IMR-90 (cell line): ENCODE measurements at regions not wholly inside any gene's neighbourhood (a gene's known extent, or its start where the extent isn't known, plus 50 kb on each side); places are given as distances from the start of the nearest gene placed in this dataset.
A peak's percentile ranks its signal among the peaks of the same experiment; 100 is the strongest.

Experiments
- ATAC-seq: fragments of 200-7000 bp; cut with Tn5 transposase; 2 replicates; pipeline ENCODE4 v1.9.1; 2020; ENCODE audit warnings: low read depth, mild to moderate bottlenecking, moderate library complexity
- BruUV-seq: library from RNA; stranded (reverse); fragments of 400-500 nt; replicated peaks from 2 replicates; lab custom pipeline; 2021; lab: Mats Ljungman, UMichigan
- CTCF ChIA-PET: fragments of 300-600 bp; formaldehyde crosslinking; extraction: SDS; loops from one replicate; lab custom pipeline; 2021; ENCODE audit warnings: antibody characterized with exemption; lab: Yijun Ruan, JAX
- POLR2A ChIA-PET: fragments of 300-600 bp; sonication (Branson Sonifier 250); formaldehyde crosslinking; loops from one replicate; lab custom pipeline; 2022; ENCODE audit warnings: antibody characterized with exemption; ENCODE audit not compliant: unreplicated experiment; lab: Charles Lee
- DNase-seq: peaks from one replicate; pipeline ENCODE4 v3.0.0; 2013
- H2AFZ ChIP-seq: replicated peaks from 2 replicates; pipeline ENCODE3; 2013; ENCODE audit warnings: low read length, mild to moderate bottlenecking; ENCODE audit not compliant: poor library complexity
- H2AK5ac ChIP-seq: 2 replicates; pipeline ENCODE4 v1.6.1; 2013; ENCODE audit warnings: low read depth, low read length, inconsistent platforms
- H2AK9ac ChIP-seq: replicated peaks from 2 replicates; pipeline ENCODE3; 2013; ENCODE audit warnings: mild to moderate bottlenecking, low read depth, low read length, moderate library complexity; ENCODE audit not compliant: poor library complexity
- H2BK120ac ChIP-seq: 2 replicates; pipeline ENCODE4 v1.6.1; 2013; ENCODE audit warnings: low read depth, low read length, inconsistent platforms
- H2BK15ac ChIP-seq: 3 replicates; pipeline ENCODE4 v1.6.1; 2013; ENCODE audit warnings: low read depth, low read length, inconsistent platforms
- H2BK20ac ChIP-seq: 2 replicates; pipeline ENCODE4 v1.6.1; 2013; ENCODE audit warnings: low read depth, mild to moderate bottlenecking, inconsistent platforms, low read length, moderate library complexity
- H2BK5ac ChIP-seq: 2 replicates; pipeline ENCODE4 v1.6.1; 2013; ENCODE audit warnings: mild to moderate bottlenecking, low read depth, low read length, inconsistent platforms; ENCODE audit not compliant: poor library complexity, severe bottlenecking
- H3K14ac ChIP-seq: replicated peaks from 2 replicates; pipeline ENCODE4 v1.6.1; 2013; ENCODE audit warnings: low read depth, low read length, inconsistent platforms
- H3K18ac ChIP-seq: 2 replicates; pipeline ENCODE4 v1.6.1; 2013; ENCODE audit warnings: low read depth, low read length, control low read depth
- H3K23ac ChIP-seq: 2 replicates; pipeline ENCODE4 v1.6.1; 2013; ENCODE audit warnings: low read depth, low read length, inconsistent platforms
- H3K27ac ChIP-seq: 2 replicates; pipeline ENCODE4 v1.5.1; 2013; ENCODE audit warnings: mild to moderate bottlenecking, control low read depth, low read length; ENCODE audit not compliant: insufficient read depth
- H3K27me3 ChIP-seq: 2 replicates; pipeline ENCODE4 v1.6.1; 2013; ENCODE audit warnings: low read length; ENCODE audit not compliant: control insufficient read depth, insufficient read depth
- H3K36me3 ChIP-seq: 2 replicates; pipeline ENCODE4 v1.6.1; 2013; ENCODE audit warnings: low read length, mixed read lengths; ENCODE audit not compliant: control insufficient read depth, insufficient read depth
- H3K4ac ChIP-seq: 2 replicates; pipeline ENCODE4 v1.6.1; 2013; ENCODE audit warnings: low read depth, low read length, inconsistent platforms
- H3K4me1 ChIP-seq: 2 replicates; pipeline ENCODE4 v1.6.1; 2013; ENCODE audit warnings: low read length, mixed read lengths; ENCODE audit not compliant: control insufficient read depth, insufficient read depth
- H3K4me2 ChIP-seq: 2 replicates; pipeline ENCODE4 v1.6.1; 2013; ENCODE audit warnings: low read depth, mild to moderate bottlenecking, control low read depth, low read length, moderate library complexity
- H3K4me3 ChIP-seq: 2 replicates; pipeline ENCODE4 v1.5.1; 2013; ENCODE audit warnings: low read depth, mild to moderate bottlenecking, control low read depth, low read length, moderate library complexity; ENCODE audit not compliant: insufficient read depth
- H3K56ac ChIP-seq: 2 replicates; pipeline ENCODE4 v1.6.1; 2013; ENCODE audit warnings: low read length, inconsistent platforms; ENCODE audit not compliant: insufficient read depth; ENCODE audit errors: extremely low read depth
- H3K79me1 ChIP-seq, 2 experiments: 2 replicates each; pipeline ENCODE4 v1.6.1; 2013; ENCODE audit warnings: low read length in 2 of 2, inconsistent platforms in 1 of 2, low read depth in 1 of 2
- H3K9ac ChIP-seq: 2 replicates; pipeline ENCODE4 v1.6.1; 2013; ENCODE audit warnings: low read depth, low read length, control low read depth
- H3K9me1 ChIP-seq: 2 replicates; pipeline ENCODE4 v1.6.1; 2013; ENCODE audit warnings: low read length, inconsistent platforms; ENCODE audit not compliant: insufficient read depth
- H3K9me3 ChIP-seq: 2 replicates; pipeline ENCODE4 v1.6.1; 2013; ENCODE audit warnings: low read length; ENCODE audit not compliant: control insufficient read depth, insufficient read depth
- H4K20me1 ChIP-seq: 2 replicates; pipeline ENCODE4 v1.6.1; 2013; ENCODE audit warnings: low read length, inconsistent platforms; ENCODE audit not compliant: insufficient read depth
- H4K5ac ChIP-seq: 2 replicates; pipeline ENCODE4 v1.6.1; 2013; ENCODE audit warnings: mild to moderate bottlenecking, low read depth, low read length, control low read depth
- H4K8ac ChIP-seq, 2 experiments: 2 replicates each; pipeline ENCODE4 v1.6.1; 2013; ENCODE audit warnings: low read depth in 2 of 2, low read length in 2 of 2, control low read depth in 1 of 2, inconsistent platforms in 1 of 2
- H4K91ac ChIP-seq: 2 replicates; pipeline ENCODE4 v1.6.1; 2013; ENCODE audit warnings: low read depth, low read length, inconsistent platforms; ENCODE audit not compliant: insufficient read depth
- SMC3 ChIP-seq: fragments of 150-350 bp; IDR thresholded peaks from 2 replicates; pipeline ENCODE4 v1.6.1; 2016; ENCODE audit warnings: low read depth, mild to moderate bottlenecking, antibody characterized with exemption, low read length, moderate library complexity
- WGBS, 2 experiments: methylation state at CpG; one replicate each; pipeline versions ENCODE4 v1.1.5 to v1.1.7; 2013; ENCODE audit warnings: missing lambda C conversion rate in 2 of 2; ENCODE audit not compliant: insufficient read length in 1 of 2; ENCODE audit errors: extremely low coverage in 2 of 2; 5-methylcytosine and 5-hydroxymethylcytosine counted together
- dilution Hi-C: fragments of 300-500 bp; cut with HindIII; formaldehyde crosslinking; loops from one replicate; pipeline ENCODE4 v1.14.3; 2018; ENCODE audit warnings: low sequenced_read_pairs; ENCODE audit not compliant: unreplicated experiment
- in situ Hi-C: fragments of 300-500 bp; cut with MboI; formaldehyde crosslinking; loops from 3 replicates; pipeline ENCODE4 v1.14.3; 2019; ENCODE audit warnings: low sequenced_read_pairs, inconsistent platforms, mixed read lengths
- intact Hi-C: fragments of 100-400 bp; cut with micrococcal nuclease; formaldehyde crosslinking; loops from 2 replicates; pipeline ENCODE4 v1.10.0; 2022

DNA sequence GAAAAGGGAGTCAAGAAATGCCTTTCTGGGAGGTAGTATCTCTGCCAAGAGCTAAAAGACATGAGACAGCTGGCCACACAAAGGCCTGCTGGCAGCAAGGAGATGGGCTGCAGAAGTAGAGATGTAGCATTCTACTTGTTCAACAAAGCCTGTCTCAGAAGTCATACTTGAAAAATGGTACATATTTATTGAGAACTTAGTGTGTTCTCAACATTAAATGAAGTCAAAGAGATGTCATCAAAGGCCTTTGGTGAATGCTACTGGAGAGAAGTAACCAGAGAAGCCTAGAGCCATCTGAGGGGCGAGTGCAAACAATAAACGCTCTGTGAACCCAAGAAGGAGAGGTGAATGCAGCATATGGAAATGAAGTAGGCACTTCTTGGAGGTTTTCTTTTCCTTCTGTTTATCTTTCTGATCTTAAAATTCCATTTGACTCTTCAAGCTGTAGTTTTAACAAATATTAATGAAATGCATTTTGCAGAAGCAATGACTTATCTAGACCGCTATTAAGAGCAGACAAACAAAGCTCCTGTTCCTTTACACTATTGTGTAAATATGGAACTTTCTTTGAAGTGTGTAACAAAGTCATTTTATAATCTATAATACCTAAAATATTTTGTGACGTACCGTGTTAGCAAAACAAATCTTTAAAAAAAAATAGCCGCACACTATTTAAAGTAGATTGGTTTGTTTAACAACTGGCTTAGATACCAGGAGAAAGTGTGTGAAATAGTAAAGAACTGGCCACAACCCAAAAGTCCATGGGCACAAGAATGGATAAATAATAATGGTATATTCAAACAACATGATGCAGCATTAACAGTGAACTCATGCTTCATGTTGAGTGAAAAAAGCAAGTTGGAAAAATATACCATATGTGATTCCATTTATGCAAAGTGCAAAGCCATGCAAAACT lies 70.2 kb downstream of the ZNF608 start:
- Histone ChIP-seq H3K27me3 (no peaks in the 10 kb centered on the region), H3K9ac (no peak overlapping the region), H3K27ac (peak overlapping the region; percentile 7; the same call in 1 of the 2 replicates), H4K20me1 (no peaks in the 10 kb centered on the region), H3K79me1 (peaks cover 30 to 49% of the 10 kb centered on the region in 2 experiments), H2BK20ac (no peak overlapping the region), H3K9me1 (peaks cover 4% of the 10 kb centered on the region; the same call in 1 of the 2 replicates), H2AFZ (no peak overlapping the region), H3K9me3 (no peaks in the 10 kb centered on the region), H3K18ac (peak overlapping the region; percentile 24; the same call in 1 of the 2 replicates), H4K5ac (no peak overlapping the region), H3K4me1 (peaks cover 22% of the 10 kb centered on the region), H2BK5ac (no peak overlapping the region), H2AK5ac (no peak overlapping the region), H3K56ac (no peak overlapping the region), H2BK15ac (no peak overlapping the region; the same call in 2 of the 3 replicates), H4K91ac (no peak overlapping the region; the same call in 1 of the 2 replicates), H3K4ac (no peak overlapping the region), H2AK9ac (no peak overlapping the region), H3K4me3 (no peak overlapping the region), H3K14ac (no peak overlapping the region), H2BK120ac (no peak overlapping the region; the same call in 1 of the 2 replicates), H4K8ac (no peak overlapping the region), H3K23ac (no peak overlapping the region), H3K4me2 (no peak overlapping the region), H3K36me3 (no peaks in the 10 kb centered on the region)
- dilution Hi-C loops (no loop called here), intact Hi-C loops (no loop called here), in situ Hi-C loops (no loop called here)
- TF ChIP-seq SMC3 = no peak
- WGBS, 2 experiments = no CpG with 5 or more reads among the region's 6 CpGs
- ChIA-PET CTCF (interaction anchor here (1.3 kb wide), 1 partner anchor 30 kb away, joined by 4 read pairs; no protein-coding TSS in a partner anchor), POLR2A (no interaction called here)
- no TSS peak for BruUV-seq
- DNase-seq = no peak
- no peak for ATAC-seq
